KMS-11 (cell line): ENCODE measurements at regions not wholly inside any gene's neighbourhood (a gene's known extent, or its start where the extent isn't known, plus 50 kb on each side); places are given as distances from the start of the nearest gene placed in this dataset.

Source experiments
- H2AFZ ChIP-seq: fragments of 200-600 bp; sonication (generic); 2 replicates; pipeline ENCODE4 v1.6.1; 2016; ENCODE audit warnings: antibody characterized with exemption, mixed run types, low read depth
- H3K27ac ChIP-seq: fragments of 200-600 bp; sonication (generic); 2 replicates; pipeline ENCODE4 v1.6.1; 2016; ENCODE audit warnings: mild to moderate bottlenecking, mixed run types
- H3K27me3 ChIP-seq: fragments of 200-600 bp; sonication (generic); 2 replicates; pipeline ENCODE4 v1.6.1; 2017; ENCODE audit warnings: mild to moderate bottlenecking, low read depth, mixed run types, moderate library complexity; ENCODE audit not compliant: insufficient read depth
- H3K36me3 ChIP-seq: fragments of 200-600 bp; sonication (generic); 2 replicates; pipeline ENCODE4 v1.6.1; 2017; ENCODE audit warnings: mild to moderate bottlenecking, mixed run types; ENCODE audit not compliant: insufficient read depth
- H3K4me1 ChIP-seq: fragments of 200-600 bp; sonication (generic); 2 replicates; pipeline ENCODE4 v1.6.1; 2016; ENCODE audit warnings: mild to moderate bottlenecking, low read depth, mixed run types; ENCODE audit not compliant: poor library complexity, severe bottlenecking
- H3K4me2 ChIP-seq: fragments of 200-600 bp; sonication (generic); 2 replicates; pipeline ENCODE4 v1.7.0; 2016; ENCODE audit warnings: mild to moderate bottlenecking, mixed run types
- H3K4me3 ChIP-seq: fragments of 200-600 bp; sonication (generic); IDR thresholded peaks from 2 replicates; pipeline ENCODE4 v1.6.1; 2017; ENCODE audit warnings: low read depth, low read length, mixed read lengths; ENCODE audit not compliant: insufficient read depth
- H3K79me2 ChIP-seq: fragments of 200-600 bp; sonication (generic); 2 replicates; pipeline ENCODE4 v1.6.1; 2016; ENCODE audit warnings: low read depth, mixed run types; ENCODE audit not compliant: insufficient read depth
- H3K9ac ChIP-seq: fragments of 200-600 bp; sonication (generic); 2 replicates; pipeline ENCODE4 v1.6.1; 2016; ENCODE audit warnings: mild to moderate bottlenecking, mixed run types
- H4K20me1 ChIP-seq: fragments of 200-600 bp; sonication (generic); 2 replicates; pipeline ENCODE4 v1.6.1; 2016; ENCODE audit warnings: mild to moderate bottlenecking, mixed run types; ENCODE audit not compliant: insufficient read depth
- CTCF ChIP-seq: fragments of 200-600 bp; sonication (generic); conservative IDR thresholded peaks from 2 replicates; pipeline ENCODE4 v1.6.1; 2017; ENCODE audit warnings: low read depth, mild to moderate bottlenecking, antibody characterized with exemption, low read length, moderate library complexity, mixed read lengths

GRCh38 chr9:23255346-23255745 is 570.7 kb downstream of the ELAVL2 start:
- TF ChIP-seq CTCF, result no peak
- no peak overlapping the region for H2AFZ ChIP-seq
- no peak overlapping the region for H3K4me2 ChIP-seq
- no peaks in the 10 kb centered on the region for H4K20me1 ChIP-seq
- H3K79me2 ChIP-seq, result no peaks in the 10 kb centered on the region
- no peaks in the 10 kb centered on the region for H3K27me3 ChIP-seq
- H3K4me1 ChIP-seq, result peaks cover 9% of the 10 kb centered on the region
- no peaks in the 10 kb centered on the region for H3K36me3 ChIP-seq
- H3K9ac ChIP-seq, result no peak overlapping the region
- H3K4me3 ChIP-seq, result no peak overlapping the region
- no peak overlapping the region for H3K27ac ChIP-seq

- Histone ChIP-seq H3K79me2 (no peaks in the 10 kb centered on the region), H3K9ac (no peak overlapping the region), H3K4me3 (no peak overlapping the region), H3K27ac (no peak overlapping the region), H2AFZ (no peak overlapping the region), H3K27me3 (no peaks in the 10 kb centered on the region), H4K20me1 (no peaks in the 10 kb centered on the region), H3K4me2 (no peak overlapping the region), H3K4me1 (peaks cover 9% of the 10 kb centered on the region), H3K36me3 (no peaks in the 10 kb centered on the region)
- no peak for TF ChIP-seq CTCF
Observed at GRCh38 chr9:23258569-23258968, 567.5 kb downstream of the ELAVL2 start.

- no peak for TF ChIP-seq CTCF
- H3K27me3 ChIP-seq, result no peaks in the 10 kb centered on the region
- no peaks in the 10 kb centered on the region for H4K20me1 ChIP-seq
- no peak overlapping the region for H3K4me2 ChIP-seq
- H3K36me3 ChIP-seq, result no peaks in the 10 kb centered on the region
- no peak overlapping the region for H2AFZ ChIP-seq
- no peak overlapping the region for H3K4me3 ChIP-seq
- no peak overlapping the region for H3K9ac ChIP-seq
- no peaks in the 10 kb centered on the region for H3K79me2 ChIP-seq
- no peaks in the 10 kb centered on the region for H3K4me1 ChIP-seq
- H3K27ac ChIP-seq, result no peak overlapping the region
Observed at GRCh38 chr9:23278561-23278960, 547.5 kb downstream of the ELAVL2 start.

- Histone ChIP-seq H3K4me1 (no peaks in the 10 kb centered on the region), H3K36me3 (no peaks in the 10 kb centered on the region), H3K79me2 (no peaks in the 10 kb centered on the region), H3K27ac (no peak overlapping the region), H2AFZ (no peak overlapping the region), H3K27me3 (no peaks in the 10 kb centered on the region), H3K4me2 (no peak overlapping the region), H3K9ac (no peak overlapping the region), H3K4me3 (no peak overlapping the region), H4K20me1 (no peaks in the 10 kb centered on the region)
- no peak for TF ChIP-seq CTCF
Observed at GRCh38 chr9:23287390-23287789, 538.6 kb downstream of the ELAVL2 start.

GRCh38 chr9:23288545-23288944 is 537.5 kb downstream of the ELAVL2 start:
- Histone ChIP-seq H3K27me3 (no peaks in the 10 kb centered on the region), H3K4me2 (no peak overlapping the region), H2AFZ (no peak overlapping the region), H3K9ac (no peak overlapping the region), H3K4me3 (no peak overlapping the region), H3K4me1 (no peaks in the 10 kb centered on the region), H3K79me2 (no peaks in the 10 kb centered on the region), H3K27ac (no peak overlapping the region), H3K36me3 (no peaks in the 10 kb centered on the region), H4K20me1 (no peaks in the 10 kb centered on the region)
- TF ChIP-seq CTCF, result no peak
